ENCODE measurements at regions not wholly inside any gene's neighbourhood (a gene's known extent, or its start where the extent isn't known, plus 50 kb on each side); places are given as distances from the start of the nearest gene placed in this dataset.

GRCh38 chr1:9181176-9181906, 52.4 kb upstream of the GPR157 start:
- Histone ChIP-seq H2AFZ (ENCODE audit: low read length) (peak overlapping the region; percentile 49), H3K27ac (ENCODE audit: insufficient read depth, low read length) (peak overlapping the region; percentile 88), H3K4me2 (ENCODE audit: extremely low read depth, insufficient read depth, low read length) (peak overlapping the region; percentile 79), H4K20me1 (ENCODE audit: control insufficient read depth, extremely low read depth, insufficient read depth, low read length) (no peaks in the 10 kb centered on the region), H3K79me2 (ENCODE audit: control insufficient read depth, insufficient read depth, low read length) (peaks cover 42% of the 10 kb centered on the region), H3K4me1 (ENCODE audit: control insufficient read depth, extremely low read depth, insufficient read depth, low read length) (peaks cover 6% of the 10 kb centered on the region), H3K9ac (ENCODE audit: insufficient read depth, low read length) (peak overlapping the region; percentile 86), H3K9me3 (ENCODE audit: control insufficient read depth, insufficient read depth, low read depth, low read length) (no peaks in the 10 kb centered on the region), H3K4me3 (replicated peaks in 1 of 4; ENCODE audit: control extremely low read depth in 1 of 4, insufficient read depth in 1 of 4, low read depth in 3 of 4, low read length in 4 of 4) (peak overlapping the region; percentile 64 to 87 (median 80)), H3K36me3 (ENCODE audit: control insufficient read depth, insufficient read depth, low read length) (peaks cover 7% of the 10 kb centered on the region), H3K27me3 (ENCODE audit: control insufficient read depth, insufficient read depth, low read length) (no peaks in the 10 kb centered on the region)
- TF ChIP-seq EZH2 (IDR thresholded peaks at IDR 0.05; ENCODE audit: low read length, missing control alignments) (no peak), CTCF (conservative IDR thresholded peaks at IDR 0.05 in 1 of 2, IDR thresholded peaks at IDR 0.05 in 1 of 2; ENCODE audit: low read depth in 1 of 2, low read length in 2 of 2) (peak; percentile 82 to 87)
- DNase-seq (ENCODE audit: low read depth in 2 of 2) = peak; percentile 54 to 72

- peak in 1 of 2 donors; percentile 45 for DNase-seq (ENCODE audit: low read depth in 2 of 2)
- Histone ChIP-seq H2AFZ (ENCODE audit: low read length) (peak overlapping the region; percentile 49), H3K36me3 (ENCODE audit: control insufficient read depth, insufficient read depth, low read length) (peaks cover 7% of the 10 kb centered on the region), H3K9ac (ENCODE audit: insufficient read depth, low read length) (peak overlapping the region; percentile 86), H4K20me1 (ENCODE audit: control insufficient read depth, extremely low read depth, insufficient read depth, low read length) (no peaks in the 10 kb centered on the region), H3K4me1 (ENCODE audit: control insufficient read depth, extremely low read depth, insufficient read depth, low read length) (peaks cover 8% of the 10 kb centered on the region), H3K27me3 (ENCODE audit: control insufficient read depth, insufficient read depth, low read length) (no peaks in the 10 kb centered on the region), H3K4me2 (ENCODE audit: extremely low read depth, insufficient read depth, low read length) (peak overlapping the region; percentile 79), H3K4me3 (replicated peaks in 1 of 4; ENCODE audit: control extremely low read depth in 1 of 4, insufficient read depth in 1 of 4, low read depth in 3 of 4, low read length in 4 of 4) (peak overlapping the region; percentile 64 to 87 (median 80)), H3K79me2 (ENCODE audit: control insufficient read depth, insufficient read depth, low read length) (peaks cover 37% of the 10 kb centered on the region), H3K9me3 (ENCODE audit: control insufficient read depth, insufficient read depth, low read depth, low read length) (no peaks in the 10 kb centered on the region), H3K27ac (ENCODE audit: insufficient read depth, low read length) (peak overlapping the region; percentile 88)
- no peak for TF ChIP-seq CTCF (conservative IDR thresholded peaks at IDR 0.05 in 1 of 2, IDR thresholded peaks at IDR 0.05 in 1 of 2; ENCODE audit: low read depth in 1 of 2, low read length in 2 of 2)
- TF ChIP-seq EZH2 (IDR thresholded peaks at IDR 0.05; ENCODE audit: low read length, missing control alignments) = no peak
These were observed 52.4 kb upstream of the H6PD start for GRCh38 chr1:9181990-9182783.

- no peaks in the 10 kb centered on the region for H3K27me3 ChIP-seq (ENCODE audit: control insufficient read depth, insufficient read depth, low read length)
- no peaks in the 10 kb centered on the region for H4K20me1 ChIP-seq (ENCODE audit: control insufficient read depth, extremely low read depth, insufficient read depth, low read length)
- peak overlapping the region; percentile 49 for H2AFZ ChIP-seq (ENCODE audit: low read length)
- peaks cover 7% of the 10 kb centered on the region for H3K36me3 ChIP-seq (ENCODE audit: control insufficient read depth, insufficient read depth, low read length)
- H3K27ac ChIP-seq (ENCODE audit: insufficient read depth, low read length) = peak overlapping the region; percentile 88
- TF ChIP-seq CTCF (conservative IDR thresholded peaks at IDR 0.05 in 1 of 2, IDR thresholded peaks at IDR 0.05 in 1 of 2; ENCODE audit: low read depth in 1 of 2, low read length in 2 of 2) (no peak), EZH2 (IDR thresholded peaks at IDR 0.05; ENCODE audit: low read length, missing control alignments) (no peak)
- peak overlapping the region; percentile 79 for H3K4me2 ChIP-seq (ENCODE audit: extremely low read depth, insufficient read depth, low read length)
- no peak for DNase-seq (ENCODE audit: low read depth in 2 of 2)
- H3K9me3 ChIP-seq (ENCODE audit: control insufficient read depth, insufficient read depth, low read depth, low read length) = no peaks in the 10 kb centered on the region
- H3K4me3 ChIP-seq (replicated peaks in 1 of 4; ENCODE audit: control extremely low read depth in 1 of 4, insufficient read depth in 1 of 4, low read depth in 3 of 4, low read length in 4 of 4) = peak overlapping the region; percentile 64 to 81 (median 73)
- peak overlapping the region; percentile 86 for H3K9ac ChIP-seq (ENCODE audit: insufficient read depth, low read length)
- peaks cover 36% of the 10 kb centered on the region for H3K79me2 ChIP-seq (ENCODE audit: control insufficient read depth, insufficient read depth, low read length)
- peaks cover 8% of the 10 kb centered on the region for H3K4me1 ChIP-seq (ENCODE audit: control insufficient read depth, extremely low read depth, insufficient read depth, low read length)
These were observed 51.8 kb upstream of the H6PD start for GRCh38 chr1:9182784-9183257.
